ENCODE measurements at regions not wholly inside any gene's neighbourhood (a gene's known extent, or its start where the extent isn't known, plus 50 kb on each side); places are given as distances from the start of the nearest gene placed in this dataset.

- no peaks in the 10 kb centered on the region for H3K9me2 ChIP-seq (replicated peaks; ENCODE audit: insufficient read depth, low read length)
- H3K9me3 ChIP-seq (replicated peaks; ENCODE audit: insufficient read depth, low read length) = no peaks in the 10 kb centered on the region
- H3K27me3 ChIP-seq (replicated peaks; ENCODE audit: insufficient read depth, low read length) = no peaks in the 10 kb centered on the region
- no peaks in the 10 kb centered on the region for H4K20me1 ChIP-seq (ENCODE audit: insufficient read depth, low read length)
- no peaks in the 10 kb centered on the region for H3F3A ChIP-seq (ENCODE audit: insufficient read depth, low read length)
- no peak overlapping the region for H3K27ac ChIP-seq (ENCODE audit: low read length)
- H3K4me2 ChIP-seq (ENCODE audit: low read depth, low read length) = no peak overlapping the region
- H2AFZ ChIP-seq (ENCODE audit: low read length) = no peak overlapping the region
- H3K79me2 ChIP-seq (ENCODE audit: low read length) = no peaks in the 10 kb centered on the region
- H3K4me3 ChIP-seq (ENCODE audit: low read length) = no peak overlapping the region
- no peak for TF ChIP-seq EZH2phosphoT487 (IDR thresholded peaks at IDR 0.05; ENCODE audit: low read length)
- no peak for TF ChIP-seq EZH2 (optimal IDR thresholded peaks at IDR 0.05; ENCODE audit: low read depth, low read length)
- TF ChIP-seq, protein P1, sequence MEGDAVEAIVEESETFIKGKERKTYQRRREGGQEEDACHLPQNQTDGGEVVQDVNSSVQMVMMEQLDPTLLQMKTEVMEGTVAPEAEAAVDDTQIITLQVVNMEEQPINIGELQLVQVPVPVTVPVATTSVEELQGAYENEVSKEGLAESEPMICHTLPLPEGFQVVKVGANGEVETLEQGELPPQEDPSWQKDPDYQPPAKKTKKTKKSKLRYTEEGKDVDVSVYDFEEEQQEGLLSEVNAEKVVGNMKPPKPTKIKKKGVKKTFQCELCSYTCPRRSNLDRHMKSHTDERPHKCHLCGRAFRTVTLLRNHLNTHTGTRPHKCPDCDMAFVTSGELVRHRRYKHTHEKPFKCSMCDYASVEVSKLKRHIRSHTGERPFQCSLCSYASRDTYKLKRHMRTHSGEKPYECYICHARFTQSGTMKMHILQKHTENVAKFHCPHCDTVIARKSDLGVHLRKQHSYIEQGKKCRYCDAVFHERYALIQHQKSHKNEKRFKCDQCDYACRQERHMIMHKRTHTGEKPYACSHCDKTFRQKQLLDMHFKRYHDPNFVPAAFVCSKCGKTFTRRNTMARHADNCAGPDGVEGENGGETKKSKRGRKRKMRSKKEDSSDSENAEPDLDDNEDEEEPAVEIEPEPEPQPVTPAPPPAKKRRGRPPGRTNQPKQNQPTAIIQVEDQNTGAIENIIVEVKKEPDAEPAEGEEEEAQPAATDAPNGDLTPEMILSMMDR (IDR thresholded peaks at IDR 0.05; ENCODE audit: low read length) = no peak
- no peak overlapping the region for H3K9ac ChIP-seq (ENCODE audit: low read length)
- no peaks in the 10 kb centered on the region for H3K36me3 ChIP-seq (replicated peaks; ENCODE audit: insufficient read depth, low read length)
- DNase-seq = no peak
- no peaks in the 10 kb centered on the region for H3K4me1 ChIP-seq (ENCODE audit: low read length)
Measured at GRCh38 chr7:21194936-21195335, 232.9 kb upstream of the SP4 start.

- H2AFZ ChIP-seq (ENCODE audit: low read length) = no peak overlapping the region
- no peak for DNase-seq
- no peaks in the 10 kb centered on the region for H3K9me2 ChIP-seq (replicated peaks; ENCODE audit: insufficient read depth, low read length)
- H3K36me3 ChIP-seq (replicated peaks; ENCODE audit: insufficient read depth, low read length) = no peaks in the 10 kb centered on the region
- H3K9me3 ChIP-seq (replicated peaks; ENCODE audit: insufficient read depth, low read length) = no peaks in the 10 kb centered on the region
- H3K4me1 ChIP-seq (ENCODE audit: low read length) = no peaks in the 10 kb centered on the region
- H3K79me2 ChIP-seq (ENCODE audit: low read length) = no peaks in the 10 kb centered on the region
- H3F3A ChIP-seq (ENCODE audit: insufficient read depth, low read length) = no peaks in the 10 kb centered on the region
- H3K4me3 ChIP-seq (ENCODE audit: low read length) = no peak overlapping the region
- no peak overlapping the region for H3K4me2 ChIP-seq (ENCODE audit: low read depth, low read length)
- no peak overlapping the region for H3K9ac ChIP-seq (ENCODE audit: low read length)
- H3K27ac ChIP-seq (ENCODE audit: low read length) = no peak overlapping the region
- H3K27me3 ChIP-seq (replicated peaks; ENCODE audit: insufficient read depth, low read length) = no peaks in the 10 kb centered on the region
- H4K20me1 ChIP-seq (ENCODE audit: insufficient read depth, low read length) = no peaks in the 10 kb centered on the region
- TF ChIP-seq EZH2 (optimal IDR thresholded peaks at IDR 0.05; ENCODE audit: low read depth, low read length) (no peak), EZH2phosphoT487 (IDR thresholded peaks at IDR 0.05; ENCODE audit: low read length) (no peak)
- TF ChIP-seq, protein P1 (IDR thresholded peaks at IDR 0.05; ENCODE audit: low read length) = no peak
Measured at GRCh38 chr7:21198921-21199320, 229.0 kb upstream of the SP4 start.

DNA sequence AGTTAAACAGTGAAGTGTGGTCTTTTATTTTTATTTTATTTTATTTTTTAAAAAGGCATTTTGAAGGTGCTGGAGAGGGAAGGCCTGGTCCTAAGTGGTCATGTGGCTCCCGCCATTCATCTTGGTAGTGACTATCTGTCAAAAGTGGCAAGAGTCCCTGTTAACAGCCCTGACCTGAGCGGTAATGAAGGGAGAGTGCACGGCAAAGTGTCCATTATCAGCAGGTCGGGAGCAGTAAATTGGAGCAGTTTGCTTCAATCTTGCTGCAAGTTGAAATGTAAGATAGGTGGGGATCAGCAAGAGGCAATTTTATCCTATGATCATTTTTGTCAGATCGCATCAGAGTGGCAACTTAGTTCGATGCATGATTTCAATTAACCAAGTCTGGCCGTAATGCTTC lies 227.4 kb upstream of the SP4 start:
- Histone ChIP-seq H3K27ac (ENCODE audit: low read length) (no peak overlapping the region), H3K9me2 (replicated peaks; ENCODE audit: insufficient read depth, low read length) (no peaks in the 10 kb centered on the region), H3K9me3 (replicated peaks; ENCODE audit: insufficient read depth, low read length) (no peaks in the 10 kb centered on the region), H3K9ac (ENCODE audit: low read length) (no peak overlapping the region), H3K4me2 (ENCODE audit: low read depth, low read length) (no peak overlapping the region), H3K79me2 (ENCODE audit: low read length) (no peaks in the 10 kb centered on the region), H3K4me3 (ENCODE audit: low read length) (no peak overlapping the region), H3K27me3 (replicated peaks; ENCODE audit: insufficient read depth, low read length) (no peaks in the 10 kb centered on the region), H3F3A (ENCODE audit: insufficient read depth, low read length) (no peaks in the 10 kb centered on the region), H4K20me1 (ENCODE audit: insufficient read depth, low read length) (no peaks in the 10 kb centered on the region), H2AFZ (ENCODE audit: low read length) (no peak overlapping the region), H3K4me1 (ENCODE audit: low read length) (no peaks in the 10 kb centered on the region), H3K36me3 (replicated peaks; ENCODE audit: insufficient read depth, low read length) (no peaks in the 10 kb centered on the region)
- DNase-seq = no peak
- TF ChIP-seq EZH2 (optimal IDR thresholded peaks at IDR 0.05; ENCODE audit: low read depth, low read length) (no peak), EZH2phosphoT487 (IDR thresholded peaks at IDR 0.05; ENCODE audit: low read length) (no peak)
- TF ChIP-seq, protein P1 (IDR thresholded peaks at IDR 0.05; ENCODE audit: low read length) = no peak

Measured in MM.1S (cell line).